ENCODE measurements at regions not wholly inside any gene's neighbourhood (a gene's known extent, or its start where the extent isn't known, plus 50 kb on each side); places are given as distances from the start of the nearest gene placed in this dataset.

GRCh38 chr21:27477296-27477695 is 510.4 kb upstream of the ADAMTS5 start:
- H3K9me3 Mint-ChIP-seq = peaks cover 0 to 6% (median 1%) of the 10 kb centered on the region in 7 donors
- WGBS (ENCODE audit: insufficient coverage) = no CpG with 5 or more reads among the region's 2 CpGs
- Histone ChIP-seq H2AFZ (ENCODE audit: insufficient read depth, low read depth, low read length, poor library complexity, severe bottlenecking) (no peak overlapping the region), H3K79me2 (ENCODE audit: insufficient read depth, low read length) (no peaks in the 10 kb centered on the region), H3K9me3 (replicated peaks in 1 of 2; ENCODE audit: control insufficient read depth in 1 of 2, insufficient read depth in 1 of 2, low read length in 2 of 2) (peaks cover 0 to 5% of the 10 kb centered on the region in 2 donors), H3K27me3 (ENCODE audit: control insufficient read depth in 2 of 2, insufficient read depth in 2 of 2, low read length in 2 of 2) (no peaks in the 10 kb centered on the region), H3K4me3 (replicated peaks in 1 of 3; ENCODE audit: low read depth in 2 of 3, low read length in 3 of 3) (no peak overlapping the region), H3K4me2 (replicated peaks; ENCODE audit: extremely low read depth, low read length, poor library complexity, severe bottlenecking) (no peak overlapping the region), H3K36me3 (replicated peaks in 1 of 2; ENCODE audit: control insufficient read depth in 1 of 2, insufficient read depth in 2 of 2, low read length in 2 of 2) (no peaks in the 10 kb centered on the region), H3K27ac (ENCODE audit: low read depth in 1 of 2, low read length in 2 of 2) (no peak overlapping the region), H3K4me1 (ENCODE audit: control insufficient read depth in 1 of 2, insufficient read depth in 2 of 2, low read length in 2 of 2) (no peaks in the 10 kb centered on the region), H4K20me1 (ENCODE audit: insufficient read depth, low read length) (no peaks in the 10 kb centered on the region), H3K9ac (ENCODE audit: insufficient read depth, low read length, poor library complexity, severe bottlenecking) (no peak overlapping the region)
- no peak for TF ChIP-seq CTCF (IDR thresholded peaks at IDR 0.05)
- no peaks in the 10 kb centered on the region for H3K4me1 Mint-ChIP-seq
- DNase-seq = no peak
- H3K27ac Mint-ChIP-seq = no peak overlapping the region
- no peaks in the 10 kb centered on the region for H3K27me3 Mint-ChIP-seq (ENCODE audit: low read depth in 3 of 3)
- H3K4me3 Mint-ChIP-seq = no peak overlapping the region
- no peaks in the 10 kb centered on the region for H3K36me3 Mint-ChIP-seq
- intact Hi-C loops (cut with micrococcal nuclease) = no loop called here

GRCh38 chr21:27476696-27477095 is 509.8 kb upstream of the ADAMTS5 start:
- 20% methylated on average over 1 of the region's 1 CpG for WGBS (ENCODE audit: insufficient coverage)
- Histone ChIP-seq H3K4me1 (ENCODE audit: control insufficient read depth in 1 of 2, insufficient read depth in 2 of 2, low read length in 2 of 2) (no peaks in the 10 kb centered on the region), H3K79me2 (ENCODE audit: insufficient read depth, low read length) (no peaks in the 10 kb centered on the region), H3K36me3 (replicated peaks in 1 of 2; ENCODE audit: control insufficient read depth in 1 of 2, insufficient read depth in 2 of 2, low read length in 2 of 2) (no peaks in the 10 kb centered on the region), H3K9me3 (replicated peaks in 1 of 2; ENCODE audit: control insufficient read depth in 1 of 2, insufficient read depth in 1 of 2, low read length in 2 of 2) (peaks cover 0 to 5% of the 10 kb centered on the region in 2 donors), H3K4me2 (replicated peaks; ENCODE audit: extremely low read depth, low read length, poor library complexity, severe bottlenecking) (no peak overlapping the region), H3K27me3 (ENCODE audit: control insufficient read depth in 2 of 2, insufficient read depth in 2 of 2, low read length in 2 of 2) (no peaks in the 10 kb centered on the region), H3K27ac (ENCODE audit: low read depth in 1 of 2, low read length in 2 of 2) (no peak overlapping the region), H3K4me3 (replicated peaks in 1 of 3; ENCODE audit: low read depth in 2 of 3, low read length in 3 of 3) (no peak overlapping the region), H2AFZ (ENCODE audit: insufficient read depth, low read depth, low read length, poor library complexity, severe bottlenecking) (no peak overlapping the region), H4K20me1 (ENCODE audit: insufficient read depth, low read length) (no peaks in the 10 kb centered on the region), H3K9ac (ENCODE audit: insufficient read depth, low read length, poor library complexity, severe bottlenecking) (no peak overlapping the region)
- Mint-ChIP-seq H3K9me3 (peaks cover 0 to 9% (median 0%) of the 10 kb centered on the region in 7 donors), H3K4me3 (no peak overlapping the region), H3K27me3 (ENCODE audit: low read depth in 3 of 3) (no peaks in the 10 kb centered on the region), H3K27ac (no peak overlapping the region), H3K4me1 (no peaks in the 10 kb centered on the region), H3K36me3 (no peaks in the 10 kb centered on the region)
- no peak for TF ChIP-seq CTCF (IDR thresholded peaks at IDR 0.05)
- intact Hi-C loops (cut with micrococcal nuclease) = no loop called here
- DNase-seq = no peak
